ENCODE measurements at regions not wholly inside any gene's neighbourhood (a gene's known extent, or its start where the extent isn't known, plus 50 kb on each side); places are given as distances from the start of the nearest gene placed in this dataset.

DNA sequence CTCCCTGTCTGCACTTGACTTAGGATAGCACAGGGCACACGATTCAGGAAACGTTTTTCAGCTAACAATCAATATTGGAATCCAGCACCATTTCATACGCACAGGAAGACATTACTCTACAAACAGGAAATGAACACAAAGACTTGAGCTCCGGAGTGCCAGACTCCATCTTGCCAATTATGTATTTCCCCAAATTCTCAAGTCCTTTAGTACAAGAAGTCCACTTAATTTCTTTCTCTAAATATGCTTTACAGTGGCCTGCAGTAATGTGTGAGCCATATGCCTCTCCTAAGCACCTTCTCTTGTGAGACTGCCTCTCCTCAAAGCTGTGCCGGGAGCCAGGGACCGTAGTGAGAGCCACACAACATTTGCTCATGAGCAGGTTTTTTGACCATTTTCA is 168.2 kb downstream of the THBS2 start:
- TF ChIP-seq CTCF (IDR thresholded peaks at IDR 0.05) (no peak), EZH2 (IDR thresholded peaks at IDR 0.05; ENCODE audit: borderline replicate concordance, insufficient read depth, low read depth, low read length, poor library complexity, severe bottlenecking) (no peak)

Data from B cell (primary cell).